Suprapubic skin (tissue), 4 donors: ENCODE measurements at regions not wholly inside any gene's neighbourhood (a gene's known extent, or its start where the extent isn't known, plus 50 kb on each side); places are given as distances from the start of the nearest gene placed in this dataset.

Source experiments
- DNase-seq, 2 donors: peaks; one replicate each; pipeline ENCODE4 v3.0.0-alpha.2; 2019; ENCODE audit warnings: low spot score in 2 of 2
- H3K27ac ChIP-seq: fragments of 200-600 bp; sonication (generic); one replicate; pipeline ENCODE4 v1.5.1; 2019
- H3K27me3 ChIP-seq: fragments of 200-600 bp; sonication (generic); one replicate; pipeline ENCODE4 v1.5.1; 2019
- H3K36me3 ChIP-seq: fragments of 200-600 bp; sonication (generic); one replicate; pipeline ENCODE4 v1.5.1; 2019
- H3K4me1 ChIP-seq: fragments of 200-600 bp; sonication (generic); one replicate; pipeline ENCODE4 v1.5.1; 2019
- H3K4me3 ChIP-seq: fragments of 200-600 bp; sonication (generic); one replicate; pipeline ENCODE4 v1.5.1; 2019; ENCODE audit warnings: mild to moderate bottlenecking
- H3K9me3 ChIP-seq: fragments of 200-600 bp; sonication (generic); one replicate; pipeline ENCODE4 v1.5.1; 2019
- CTCF ChIP-seq, 2 donors: fragments of 200-600 bp in 1 of 2; fragments of 450-650 bp in 1 of 2; sonication (generic) in 1 of 2; IDR thresholded peaks; one replicate each; pipeline ENCODE4 v1.5.1; 2016 to 2019; ENCODE audit warnings: antibody characterized with exemption in 2 of 2, mild to moderate bottlenecking in 1 of 2, moderate library complexity in 1 of 2
- EP300 ChIP-seq: sonication (generic); formaldehyde crosslinking; IDR thresholded peaks from one replicate; pipeline ENCODE4 v1.6.1; 2017; ENCODE audit warnings: antibody characterized with exemption
- POLR2A ChIP-seq, 2 donors: fragments of 450-650 bp; IDR thresholded peaks; one replicate each; pipeline ENCODE4 v1.6.1; 2017; ENCODE audit warnings: antibody characterized with exemption in 2 of 2, mild to moderate bottlenecking in 2 of 2, moderate library complexity in 2 of 2
- POLR2AphosphoS5 ChIP-seq, 3 donors: sonication (generic); formaldehyde crosslinking; IDR thresholded peaks; one replicate each; pipeline ENCODE4 v1.6.1; 2017; ENCODE audit warnings: antibody characterized with exemption in 3 of 3
- WGBS: methylation state at CpG from one replicate; pipeline ENCODE4 v1.1.5; 2018; 5-methylcytosine and 5-hydroxymethylcytosine counted together

- TF ChIP-seq POLR2A (IDR thresholded peaks at IDR 0.05) (no peak), EP300 (no peak), POLR2AphosphoS5 (IDR thresholded peaks at IDR 0.05) (no peak), CTCF (IDR thresholded peaks at IDR 0.05) (no peak)
- Histone ChIP-seq H3K27ac (no peak overlapping the region), H3K27me3 (no peaks in the 10 kb centered on the region), H3K36me3 (no peaks in the 10 kb centered on the region), H3K9me3 (no peaks in the 10 kb centered on the region), H3K4me1 (no peaks in the 10 kb centered on the region), H3K4me3 (no peak overlapping the region)
- 93% methylated on average over 1 of the region's 1 CpG for WGBS
- DNase-seq, result no peak
These were observed 350.2 kb upstream of the POU1F1 start for GRCh38 chr3:87626546-87626945.

- H3K27me3 ChIP-seq, result no peaks in the 10 kb centered on the region
- no peaks in the 10 kb centered on the region for H3K9me3 ChIP-seq
- H3K36me3 ChIP-seq, result no peaks in the 10 kb centered on the region
- no peak overlapping the region for H3K4me3 ChIP-seq
- TF ChIP-seq POLR2AphosphoS5 (IDR thresholded peaks at IDR 0.05), result no peak
- no peaks in the 10 kb centered on the region for H3K4me1 ChIP-seq
- no peak for DNase-seq
- no peak overlapping the region for H3K27ac ChIP-seq
- WGBS, result 84% methylated on average over 2 of the region's 2 CpGs
These were observed 349.5 kb upstream of the POU1F1 start for GRCh38 chr3:87625876-87626275.

GRCh38 chr3:87624860-87625259, 348.5 kb upstream of the POU1F1 start:
- H3K36me3 ChIP-seq, result no peaks in the 10 kb centered on the region
- no peak overlapping the region for H3K27ac ChIP-seq
- no peaks in the 10 kb centered on the region for H3K9me3 ChIP-seq
- no peak overlapping the region for H3K4me3 ChIP-seq
- H3K27me3 ChIP-seq, result no peaks in the 10 kb centered on the region
- 74% methylated on average over 2 of the region's 2 CpGs for WGBS
- no peak for DNase-seq
- H3K4me1 ChIP-seq, result no peaks in the 10 kb centered on the region
- TF ChIP-seq POLR2A (IDR thresholded peaks at IDR 0.05) (no peak), CTCF (IDR thresholded peaks at IDR 0.05) (no peak), EP300 (no peak), POLR2AphosphoS5 (IDR thresholded peaks at IDR 0.05) (no peak)

- no peaks in the 10 kb centered on the region for H3K36me3 ChIP-seq
- DNase-seq, result no peak
- no peaks in the 10 kb centered on the region for H3K9me3 ChIP-seq
- TF ChIP-seq POLR2A (IDR thresholded peaks at IDR 0.05) (no peak), POLR2AphosphoS5 (IDR thresholded peaks at IDR 0.05) (no peak), EP300 (no peak)
- 71% methylated on average over 1 of the region's 1 CpG for WGBS
- no peaks in the 10 kb centered on the region for H3K4me1 ChIP-seq
- H3K27ac ChIP-seq, result no peak overlapping the region
- H3K27me3 ChIP-seq, result no peaks in the 10 kb centered on the region
- H3K4me3 ChIP-seq, result no peak overlapping the region
These were observed 345.3 kb upstream of the POU1F1 start for GRCh38 chr3:87621667-87622066.

GRCh38 chr3:87615506-87615905, 339.1 kb upstream of the POU1F1 start:
- no peaks in the 10 kb centered on the region for H3K27me3 ChIP-seq
- no peak overlapping the region for H3K4me3 ChIP-seq
- DNase-seq, result no peak
- no peaks in the 10 kb centered on the region for H3K36me3 ChIP-seq
- H3K4me1 ChIP-seq, result no peaks in the 10 kb centered on the region
- TF ChIP-seq EP300 (no peak), CTCF (IDR thresholded peaks at IDR 0.05) (no peak), POLR2A (IDR thresholded peaks at IDR 0.05) (no peak), POLR2AphosphoS5 (IDR thresholded peaks at IDR 0.05) (no peak)
- peaks cover 24% of the 10 kb centered on the region for H3K9me3 ChIP-seq
- no peak overlapping the region for H3K27ac ChIP-seq
- 83% methylated on average over 4 of the region's 4 CpGs for WGBS

GRCh38 chr3:87614998-87615397, 338.6 kb upstream of the POU1F1 start:
- no peak for TF ChIP-seq EP300
- no peaks in the 10 kb centered on the region for H3K4me1 ChIP-seq
- no peak for DNase-seq
- WGBS, result 93% methylated on average over 4 of the region's 4 CpGs
- no peak overlapping the region for H3K27ac ChIP-seq
- H3K9me3 ChIP-seq, result peaks cover 24% of the 10 kb centered on the region
- no peaks in the 10 kb centered on the region for H3K36me3 ChIP-seq
- H3K4me3 ChIP-seq, result no peak overlapping the region
- H3K27me3 ChIP-seq, result no peaks in the 10 kb centered on the region

- no peak for DNase-seq
- H3K27me3 ChIP-seq, result no peaks in the 10 kb centered on the region
- H3K9me3 ChIP-seq, result peaks cover 4% of the 10 kb centered on the region
- no peaks in the 10 kb centered on the region for H3K36me3 ChIP-seq
- H3K27ac ChIP-seq, result no peak overlapping the region
- 91% methylated on average over 5 of the region's 5 CpGs for WGBS
- H3K4me3 ChIP-seq, result no peak overlapping the region
- TF ChIP-seq POLR2A (IDR thresholded peaks at IDR 0.05) (no peak), EP300 (no peak)
- H3K4me1 ChIP-seq, result no peaks in the 10 kb centered on the region
These were observed 330.9 kb upstream of the POU1F1 start for GRCh38 chr3:87607234-87607633.
